ENCODE measurements at regions not wholly inside any gene's neighbourhood (a gene's known extent, or its start where the extent isn't known, plus 50 kb on each side); places are given as distances from the start of the nearest gene placed in this dataset.

DNA sequence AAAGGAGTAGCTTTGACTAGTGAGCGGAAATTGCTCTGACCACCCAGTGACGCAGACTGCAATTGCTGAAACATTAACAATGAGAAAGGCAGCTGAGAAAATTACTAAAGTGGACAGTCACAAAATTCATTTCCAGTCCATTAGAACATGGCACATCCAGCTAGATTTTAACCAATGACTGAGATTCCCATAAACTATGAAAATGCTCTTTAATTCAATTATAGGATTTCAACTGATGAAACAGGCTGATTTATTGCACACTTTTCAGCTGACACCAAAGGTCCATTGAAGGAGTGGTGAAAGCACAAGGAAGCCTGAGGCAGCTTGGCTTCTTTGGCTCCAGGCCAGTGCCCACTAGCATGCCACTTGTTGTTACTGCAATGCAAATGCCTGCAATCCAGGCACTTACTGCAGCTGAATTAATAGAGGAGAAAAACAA lies 933.4 kb downstream of the SLITRK6 start:
- H3K4me3 Mint-ChIP-seq, result no peak overlapping the region
- DNase-seq (ENCODE audit: low spot score) (no peak), ATAC-seq (no peak)
- H3K9me3 Mint-ChIP-seq, result peaks cover 7% of the 10 kb centered on the region
- H3K27me3 Mint-ChIP-seq, result no peaks in the 10 kb centered on the region
- no peaks in the 10 kb centered on the region for H3K4me1 Mint-ChIP-seq (ENCODE audit: low read depth in 2 of 2)
- no peaks in the 10 kb centered on the region for H3K36me3 Mint-ChIP-seq
- H3K27ac Mint-ChIP-seq, result no peak overlapping the region

DNA sequence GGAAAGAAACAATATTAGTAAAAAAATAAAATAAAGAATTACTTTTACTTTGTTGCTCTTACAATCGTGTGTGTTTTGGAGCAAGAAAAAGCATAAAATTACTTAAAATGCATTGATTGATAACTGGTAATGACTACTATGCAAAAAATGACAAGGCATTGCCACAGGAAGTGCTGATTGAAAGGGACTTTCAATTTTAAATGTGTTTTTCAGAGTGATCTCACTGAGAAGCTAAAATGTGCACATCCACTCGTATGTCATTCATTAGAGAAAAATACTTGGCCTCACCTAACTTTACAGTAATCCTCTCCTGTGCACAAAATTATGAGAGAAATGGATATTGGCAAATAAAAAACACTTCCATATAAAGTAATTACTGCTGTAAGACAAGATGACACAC lies 934.9 kb downstream of the SLITRK6 start:
- Mint-ChIP-seq H3K36me3 (no peaks in the 10 kb centered on the region), H3K27ac (no peak overlapping the region)
- no peak for DNase-seq (ENCODE audit: low spot score)

DNA sequence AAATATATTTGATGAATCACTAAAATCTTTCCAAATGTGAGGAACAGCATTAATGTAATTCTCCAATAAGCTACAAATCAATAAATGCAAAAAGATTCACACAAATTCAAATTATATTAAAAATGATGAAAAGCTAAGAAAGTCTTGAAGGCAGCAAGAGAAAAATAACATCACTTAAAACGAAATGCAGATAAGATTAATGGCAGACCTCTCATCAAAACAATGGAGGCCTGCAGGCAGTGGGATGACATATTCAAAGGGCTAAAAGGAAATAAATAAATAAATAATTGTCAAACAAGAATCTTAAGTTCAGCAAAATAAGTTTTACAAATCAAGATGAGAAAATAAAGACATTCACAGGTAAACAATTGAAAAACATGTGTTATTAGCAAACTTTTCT lies 952.1 kb downstream of the SLITRK6 start:
- Mint-ChIP-seq H3K4me3 (no peak overlapping the region), H3K9me3 (peaks cover 4% of the 10 kb centered on the region), H3K27me3 (no peaks in the 10 kb centered on the region), H3K36me3 (no peaks in the 10 kb centered on the region), H3K4me1 (ENCODE audit: low read depth in 2 of 2) (no peaks in the 10 kb centered on the region), H3K27ac (no peak overlapping the region)
- DNase-seq (ENCODE audit: low spot score) (no peak), ATAC-seq (no peak)

More for the DNA sequence above, 934.9 kb downstream of the SLITRK6 start:
- ATAC-seq, result no peak
- Mint-ChIP-seq H3K27me3 (no peaks in the 10 kb centered on the region), H3K4me1 (ENCODE audit: low read depth in 2 of 2) (no peaks in the 10 kb centered on the region), H3K9me3 (peaks cover 12% of the 10 kb centered on the region), H3K4me3 (no peak overlapping the region)

DNA sequence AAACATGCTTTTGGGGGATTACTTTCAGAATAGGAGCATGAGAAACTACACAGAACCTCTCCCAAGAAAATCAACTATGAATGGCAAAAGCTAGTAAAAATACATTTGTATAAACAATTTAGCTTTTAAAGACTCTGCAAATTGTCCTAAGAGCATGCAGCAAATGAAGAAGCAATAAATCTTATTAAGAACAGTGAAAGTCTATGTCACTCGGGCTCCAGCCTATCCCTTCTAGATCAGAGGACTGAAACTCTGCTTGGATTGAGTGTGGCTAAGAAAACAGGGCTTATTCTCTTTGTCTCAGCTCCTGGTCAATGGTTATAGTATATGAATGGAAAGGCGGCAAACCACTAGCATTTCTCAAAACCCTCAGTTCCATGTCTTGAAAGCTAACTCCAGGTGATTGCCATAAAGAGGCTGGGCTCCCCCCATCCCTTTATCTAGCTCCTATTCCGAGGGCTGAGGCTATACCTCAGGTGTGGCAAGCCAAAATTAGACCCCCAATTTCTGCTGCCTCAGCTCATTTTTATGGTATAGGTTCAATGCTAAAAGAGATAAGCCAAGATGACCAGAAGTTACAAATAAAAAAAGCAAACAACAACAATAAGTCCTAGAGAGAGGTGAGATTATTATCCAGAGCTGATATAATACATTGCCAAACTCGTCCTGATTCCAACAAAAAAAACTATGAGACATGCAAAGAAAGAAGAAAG lies 953.2 kb downstream of the SLITRK6 start:
- H3K36me3 Mint-ChIP-seq, result no peaks in the 10 kb centered on the region
- ATAC-seq (no peak), DNase-seq (ENCODE audit: low spot score) (no peak)
- peaks cover 4% of the 10 kb centered on the region for H3K9me3 Mint-ChIP-seq
- H3K4me3 Mint-ChIP-seq, result no peak overlapping the region
- no peaks in the 10 kb centered on the region for H3K4me1 Mint-ChIP-seq (ENCODE audit: low read depth in 2 of 2)
- H3K27ac Mint-ChIP-seq, result no peak overlapping the region
- H3K27me3 Mint-ChIP-seq, result no peaks in the 10 kb centered on the region

DNA sequence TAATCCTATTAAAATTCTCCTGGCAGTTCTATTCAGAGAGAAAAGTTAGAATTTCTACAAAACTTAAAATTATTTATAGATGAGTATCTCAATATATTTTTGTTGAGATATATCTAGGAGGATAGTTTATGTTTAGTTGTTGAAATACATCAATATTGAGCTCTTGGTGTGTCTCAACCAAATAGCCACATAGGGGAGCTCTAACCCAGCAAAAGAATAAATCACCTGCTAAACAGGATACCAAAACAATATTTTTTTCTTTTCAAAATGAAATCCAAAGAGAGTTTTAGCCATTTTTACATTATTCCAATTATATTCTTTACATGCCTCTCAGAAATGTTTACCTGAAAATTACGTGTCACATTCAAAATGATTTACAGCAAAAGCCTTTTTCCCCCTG lies 954.7 kb downstream of the SLITRK6 start:
- Mint-ChIP-seq H3K27me3 (no peaks in the 10 kb centered on the region), H3K4me3 (no peak overlapping the region), H3K27ac (no peak overlapping the region)

DNA sequence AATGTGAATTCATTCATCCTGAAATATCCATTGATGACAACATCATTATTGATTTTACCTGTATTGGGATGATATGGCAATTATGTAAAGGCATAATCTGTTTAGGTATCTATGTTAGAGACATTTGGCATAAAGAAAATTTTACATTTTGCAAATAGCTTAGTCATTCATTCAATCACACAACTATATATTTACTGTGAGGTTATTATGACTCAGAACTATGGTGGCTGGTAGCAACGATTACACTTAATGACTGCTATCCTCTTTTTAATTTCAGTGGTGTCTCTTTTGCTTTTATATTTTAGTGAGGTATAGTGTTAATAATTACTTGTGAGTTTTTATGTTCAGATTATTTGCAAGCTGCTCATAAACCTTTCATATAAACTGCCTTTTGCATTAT lies 955.9 kb downstream of the SLITRK6 start:
- peaks cover 4% of the 10 kb centered on the region for H3K9me3 Mint-ChIP-seq

More for the DNA sequence above, 954.7 kb downstream of the SLITRK6 start:
- peaks cover 4% of the 10 kb centered on the region for H3K9me3 Mint-ChIP-seq
- H3K36me3 Mint-ChIP-seq, result no peaks in the 10 kb centered on the region
- no peaks in the 10 kb centered on the region for H3K4me1 Mint-ChIP-seq (ENCODE audit: low read depth in 2 of 2)
- no peak for DNase-seq (ENCODE audit: low spot score)
- no peak for ATAC-seq

DNA sequence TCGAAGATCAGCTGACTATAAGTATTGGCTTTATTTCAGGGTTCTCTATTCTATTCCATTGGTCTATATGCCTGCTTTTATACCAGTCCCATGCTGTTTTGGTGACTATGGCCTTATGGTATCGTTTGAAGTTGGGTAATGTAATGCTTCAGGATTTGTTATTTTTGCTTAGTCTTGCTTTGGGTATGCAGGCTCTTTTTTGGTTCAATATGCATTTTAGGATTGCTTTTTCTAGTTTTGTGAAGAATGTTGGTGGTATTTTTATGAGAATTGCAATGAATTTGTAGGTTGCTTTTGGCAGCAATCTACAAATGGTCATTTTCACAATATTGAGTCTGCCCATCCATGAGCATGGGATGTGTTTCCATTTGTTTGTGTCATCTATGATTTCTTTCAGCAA lies 951.9 kb upstream of the SLITRK1 start:
- Mint-ChIP-seq H3K4me1 (ENCODE audit: low read depth in 2 of 2) (no peaks in the 10 kb centered on the region), H3K9me3 (peaks cover 17% of the 10 kb centered on the region), H3K4me3 (no peak overlapping the region), H3K27ac (no peak overlapping the region), H3K36me3 (no peaks in the 10 kb centered on the region), H3K27me3 (no peaks in the 10 kb centered on the region)
- DNase-seq (ENCODE audit: low spot score), result no peak
- no peak for ATAC-seq

More for the DNA sequence above, 955.9 kb downstream of the SLITRK6 start:
- H3K27ac Mint-ChIP-seq, result no peak overlapping the region
- DNase-seq (ENCODE audit: low spot score), result no peak
- H3K27me3 Mint-ChIP-seq, result no peaks in the 10 kb centered on the region
- H3K4me3 Mint-ChIP-seq, result no peak overlapping the region
- no peaks in the 10 kb centered on the region for H3K4me1 Mint-ChIP-seq (ENCODE audit: low read depth in 2 of 2)
- H3K36me3 Mint-ChIP-seq, result no peaks in the 10 kb centered on the region
- ATAC-seq, result no peak

DNA sequence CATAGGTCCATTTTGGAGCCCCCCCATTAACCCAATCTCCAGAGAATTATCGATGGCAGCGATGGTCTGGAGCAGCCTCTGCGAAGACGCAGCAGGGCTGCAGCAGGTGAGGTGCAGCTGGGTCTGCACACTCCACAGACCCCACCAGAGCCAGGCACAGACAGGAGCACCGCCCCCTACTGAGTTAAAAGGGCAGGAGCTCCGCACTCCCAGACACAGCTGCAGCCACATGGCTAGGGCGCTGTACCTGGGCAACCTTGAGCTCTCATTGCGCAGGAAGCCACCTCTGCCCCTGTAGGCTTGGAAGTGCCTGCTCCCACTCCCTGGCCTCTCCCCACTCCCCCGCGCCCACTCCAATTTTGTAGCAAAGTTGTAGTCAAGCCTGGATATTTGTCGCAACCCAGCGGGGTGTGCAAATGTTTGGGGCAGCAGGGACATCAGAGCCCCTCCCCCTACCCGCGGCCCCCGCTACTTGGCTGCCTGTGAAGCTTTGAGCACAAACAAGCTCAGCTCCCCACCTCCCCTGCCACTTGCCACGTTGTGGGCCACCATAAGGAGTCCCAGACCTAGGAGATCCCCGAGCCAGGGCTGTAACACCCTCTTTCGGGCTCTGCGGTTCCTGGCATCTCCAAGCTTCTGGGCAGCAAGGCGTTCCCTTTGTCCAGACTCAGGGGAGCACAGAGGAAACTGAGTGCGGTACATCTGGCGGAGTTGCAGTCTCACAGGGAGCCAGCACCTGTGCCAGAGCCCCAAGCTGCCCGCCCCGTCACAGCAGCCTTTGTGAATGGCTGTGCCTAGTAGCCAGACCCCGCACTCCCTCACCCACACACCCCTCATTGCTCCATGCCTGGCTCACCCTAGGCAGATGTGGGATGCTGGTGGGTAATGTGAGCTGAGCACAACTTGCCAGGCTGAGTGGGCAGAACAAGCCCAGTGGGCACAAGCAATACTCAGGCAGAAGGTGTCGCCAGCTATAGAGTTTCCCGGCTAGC lies 949.7 kb upstream of the SLITRK1 start:
- Mint-ChIP-seq H3K27me3 (no peaks in the 10 kb centered on the region), H3K36me3 (no peaks in the 10 kb centered on the region)
- DNase-seq (ENCODE audit: low spot score), result no peak

DNA sequence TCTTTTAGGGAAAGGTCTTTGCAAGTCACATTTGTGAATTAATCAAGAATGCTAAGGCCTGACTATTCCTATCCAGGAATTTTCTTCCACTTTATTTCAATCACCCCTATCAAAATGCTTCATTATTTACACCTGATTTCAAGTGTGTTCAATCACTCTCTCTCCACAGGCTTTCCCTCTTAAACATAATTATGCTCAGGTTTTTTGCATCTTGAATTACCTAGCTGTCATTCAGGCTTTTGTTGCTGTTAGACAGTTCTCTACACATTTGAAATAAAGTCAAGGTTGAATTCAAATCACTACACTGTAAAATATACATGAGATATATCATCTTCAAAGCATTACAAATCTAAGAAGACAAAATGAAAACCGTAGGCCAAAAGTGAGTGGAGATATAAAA lies 941.3 kb upstream of the SLITRK1 start:
- H3K9me3 Mint-ChIP-seq, result peaks cover 18% of the 10 kb centered on the region
- H3K4me1 Mint-ChIP-seq (ENCODE audit: low read depth in 2 of 2), result no peaks in the 10 kb centered on the region
- H3K27ac Mint-ChIP-seq, result no peak overlapping the region
- ATAC-seq (no peak), DNase-seq (ENCODE audit: low spot score) (no peak)
- H3K36me3 Mint-ChIP-seq, result no peaks in the 10 kb centered on the region
- no peak overlapping the region for H3K4me3 Mint-ChIP-seq
- H3K27me3 Mint-ChIP-seq, result no peaks in the 10 kb centered on the region

More for the DNA sequence above, 949.7 kb upstream of the SLITRK1 start:
- no peaks in the 10 kb centered on the region for H3K4me1 Mint-ChIP-seq (ENCODE audit: low read depth in 2 of 2)
- no peak overlapping the region for H3K27ac Mint-ChIP-seq
- no peak for ATAC-seq
- H3K4me3 Mint-ChIP-seq, result no peak overlapping the region
- H3K9me3 Mint-ChIP-seq, result peaks cover 17% of the 10 kb centered on the region

DNA sequence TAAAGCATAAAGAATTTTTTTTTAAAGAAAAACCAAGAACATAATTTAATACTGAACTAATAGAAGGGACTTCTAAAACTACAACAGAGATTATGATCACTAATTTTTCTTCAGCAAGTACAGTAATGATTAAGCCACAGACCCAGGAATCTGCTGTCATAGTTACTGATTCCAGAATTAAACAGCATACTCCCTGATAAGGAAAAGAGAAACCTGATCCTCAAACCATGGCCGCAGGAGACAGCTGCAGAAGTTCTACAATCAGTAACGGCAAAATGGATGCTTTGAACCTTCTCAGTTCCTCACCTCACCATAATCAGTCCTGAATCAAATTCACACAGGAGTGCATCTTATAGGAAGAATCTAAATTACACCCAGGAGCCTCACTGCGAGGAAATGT lies 939.0 kb upstream of the SLITRK1 start:
- no peak for DNase-seq (ENCODE audit: low spot score)
- no peak for ATAC-seq
- Mint-ChIP-seq H3K27me3 (no peaks in the 10 kb centered on the region), H3K4me1 (ENCODE audit: low read depth in 2 of 2) (no peaks in the 10 kb centered on the region), H3K4me3 (no peak overlapping the region), H3K27ac (no peak overlapping the region), H3K9me3 (peaks cover 24% of the 10 kb centered on the region), H3K36me3 (no peaks in the 10 kb centered on the region)

DNA sequence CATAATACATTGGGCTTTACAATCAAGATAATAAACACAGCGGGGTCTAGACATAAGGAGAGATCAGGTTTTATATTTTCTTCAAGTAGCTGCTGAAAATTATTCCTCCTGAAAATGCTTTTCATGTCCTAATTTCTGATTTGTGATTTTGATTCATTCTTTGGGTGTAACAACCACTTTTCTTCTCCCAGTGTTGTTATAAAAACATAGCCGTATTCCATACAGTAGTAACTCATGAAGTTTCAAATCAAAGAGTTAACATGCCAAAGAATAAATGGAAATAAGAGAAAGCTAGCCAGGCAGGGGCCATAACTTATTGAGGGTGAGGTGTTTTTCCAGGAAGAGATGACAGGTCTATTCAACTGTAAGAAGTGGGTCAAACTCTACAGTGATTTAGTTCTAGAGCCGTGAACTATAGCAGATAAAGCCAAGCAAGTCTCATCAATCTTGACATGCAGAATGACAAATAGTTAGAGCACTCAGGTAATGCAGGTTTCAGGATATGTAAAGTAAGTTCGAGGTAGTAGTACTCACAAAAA lies 934.4 kb upstream of the SLITRK1 start:
- H3K9me3 Mint-ChIP-seq, result peaks cover 14% of the 10 kb centered on the region
- H3K4me1 Mint-ChIP-seq (ENCODE audit: low read depth in 2 of 2), result no peaks in the 10 kb centered on the region
- ATAC-seq (no peak), DNase-seq (ENCODE audit: low spot score) (no peak)
- H3K27ac Mint-ChIP-seq, result no peak overlapping the region
- no peaks in the 10 kb centered on the region for H3K36me3 Mint-ChIP-seq
- no peaks in the 10 kb centered on the region for H3K27me3 Mint-ChIP-seq
- no peak overlapping the region for H3K4me3 Mint-ChIP-seq

DNA sequence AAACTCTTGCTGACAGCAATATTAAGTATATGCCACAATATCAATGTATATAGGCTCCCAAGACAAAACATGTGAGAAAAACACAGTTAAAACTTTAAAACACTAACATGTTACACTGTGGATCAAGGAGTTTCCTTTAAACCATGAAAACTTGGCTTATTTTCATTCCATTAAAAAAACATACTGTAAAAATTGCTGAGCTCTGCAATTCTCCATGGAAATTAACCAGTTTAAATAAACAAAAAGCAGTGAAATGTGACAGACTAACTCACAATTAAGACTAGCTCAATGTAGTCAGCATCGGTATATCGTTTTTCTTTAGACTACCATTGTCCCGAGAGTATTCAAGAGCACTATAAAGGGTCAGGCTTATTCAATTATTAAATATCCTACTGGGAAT lies 930.5 kb upstream of the SLITRK1 start:
- H3K9me3 Mint-ChIP-seq, result peaks cover 22% of the 10 kb centered on the region
- no peaks in the 10 kb centered on the region for H3K27me3 Mint-ChIP-seq
- no peaks in the 10 kb centered on the region for H3K4me1 Mint-ChIP-seq (ENCODE audit: low read depth in 2 of 2)
- DNase-seq (ENCODE audit: low spot score) (no peak), ATAC-seq (no peak)
- no peaks in the 10 kb centered on the region for H3K36me3 Mint-ChIP-seq
- H3K27ac Mint-ChIP-seq, result no peak overlapping the region
- no peak overlapping the region for H3K4me3 Mint-ChIP-seq

DNA sequence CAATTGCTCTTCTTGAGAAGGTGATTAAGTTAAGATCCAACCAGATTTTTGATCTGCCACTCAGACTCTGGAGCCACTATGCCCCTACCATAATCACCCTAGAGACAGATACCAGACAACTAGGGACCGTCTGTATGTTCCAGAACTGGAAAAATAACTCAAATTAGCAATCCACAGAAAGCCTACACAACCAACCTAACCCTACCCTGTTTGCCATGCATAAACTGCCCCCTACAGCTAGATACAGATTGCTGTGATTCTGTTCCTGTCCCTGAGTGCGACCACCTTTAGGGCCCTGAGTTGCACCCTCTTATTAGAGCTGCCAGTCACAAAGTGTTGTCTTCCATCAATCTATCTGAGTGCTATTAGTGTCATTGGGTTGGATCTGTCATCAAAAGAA lies 929.8 kb upstream of the SLITRK1 start:
- ATAC-seq (no peak), DNase-seq (ENCODE audit: low spot score) (no peak)
- no peaks in the 10 kb centered on the region for H3K4me1 Mint-ChIP-seq (ENCODE audit: low read depth in 2 of 2)
- peaks cover 21% of the 10 kb centered on the region for H3K9me3 Mint-ChIP-seq
- H3K36me3 Mint-ChIP-seq, result no peaks in the 10 kb centered on the region
- H3K4me3 Mint-ChIP-seq, result no peak overlapping the region
- no peak overlapping the region for H3K27ac Mint-ChIP-seq
- H3K27me3 Mint-ChIP-seq, result no peaks in the 10 kb centered on the region

DNA sequence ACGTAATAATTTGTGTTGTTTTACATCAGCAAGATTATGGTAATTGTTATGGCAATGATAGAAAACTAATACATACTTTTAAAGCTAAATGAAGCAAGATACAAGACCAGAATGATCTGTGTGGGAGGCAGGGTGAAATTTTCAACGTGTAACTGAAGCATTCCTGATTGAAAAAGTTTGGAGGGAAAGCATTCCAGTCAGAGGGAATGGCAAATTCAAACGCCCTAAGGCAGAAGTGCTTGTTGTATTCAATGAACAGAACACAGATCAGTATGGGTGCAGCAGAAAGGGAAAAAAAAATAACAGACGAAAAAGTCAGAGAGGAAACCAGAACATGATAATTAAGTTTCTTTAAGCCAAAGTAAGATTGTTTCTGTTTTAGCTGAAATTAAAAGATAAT lies 928.5 kb upstream of the SLITRK1 start:
- no peaks in the 10 kb centered on the region for H3K4me1 Mint-ChIP-seq (ENCODE audit: low read depth in 2 of 2)
- no peaks in the 10 kb centered on the region for H3K36me3 Mint-ChIP-seq
- H3K27ac Mint-ChIP-seq, result no peak overlapping the region

More for the DNA sequence above, 928.5 kb upstream of the SLITRK1 start:
- no peak for ATAC-seq
- DNase-seq (ENCODE audit: low spot score), result no peak
- no peak overlapping the region for H3K4me3 Mint-ChIP-seq
- no peaks in the 10 kb centered on the region for H3K27me3 Mint-ChIP-seq
- peaks cover 16% of the 10 kb centered on the region for H3K9me3 Mint-ChIP-seq
